GM20431 (cell line): ENCODE measurements at regions not wholly inside any gene's neighbourhood (a gene's known extent, or its start where the extent isn't known, plus 50 kb on each side); places are given as distances from the start of the nearest gene placed in this dataset.

ENCODE experiments used
- in situ Hi-C: fragments of 300-500 bp; cut with MseI, MboI; formaldehyde crosslinking; loops from one replicate; pipeline ENCODE4 v1.15.0; 2020; ENCODE audit warnings: low sequenced_read_pairs; ENCODE audit not compliant: unreplicated experiment

GRCh38 chr18:54100920-54101470 lies 123.5 kb downstream of the MBD2 start:
- in situ Hi-C loops: loop anchor here (25.0 kb wide), 2 partner anchors 89 to 539 kb away; no protein-coding TSS in a partner anchor

- in situ Hi-C loops: loop anchor here (25.0 kb wide), 2 partner anchors 88 to 538 kb away; no protein-coding TSS in a partner anchor
These were observed 124.0 kb downstream of the MBD2 start for GRCh38 chr18:54100466-54100865.

- in situ Hi-C loops: no loop called here
These were observed 130.0 kb downstream of the MBD2 start for GRCh38 chr18:54094474-54094873.

GRCh38 chr18:54090856-54091255 lies 133.6 kb downstream of the MBD2 start:
- in situ Hi-C loops: no loop called here

- in situ Hi-C loops: no loop called here
These were observed 134.6 kb downstream of the MBD2 start for GRCh38 chr18:54089749-54090459.

GRCh38 chr18:54086863-54087262 lies 137.6 kb downstream of the MBD2 start:
- in situ Hi-C loops: no loop called here

GRCh38 chr18:54086046-54086802 lies 138.2 kb downstream of the MBD2 start:
- in situ Hi-C loops: no loop called here

- in situ Hi-C loops: no loop called here
These were observed 143.6 kb downstream of the MBD2 start for GRCh38 chr18:54080858-54081257.

- in situ Hi-C loops: no loop called here
These were observed 148.3 kb downstream of the MBD2 start for GRCh38 chr18:54076166-54076565.

GRCh38 chr18:54075689-54076088 lies 148.8 kb downstream of the MBD2 start:
- in situ Hi-C loops: no loop called here

- in situ Hi-C loops: no loop called here
These were observed 154.7 kb downstream of the MBD2 start for GRCh38 chr18:54069729-54070128.

GRCh38 chr18:54060343-54061005 lies 164.0 kb downstream of the MBD2 start:
- in situ Hi-C loops: no loop called here

- in situ Hi-C loops: no loop called here
These were observed 171.6 kb downstream of the MBD2 start for GRCh38 chr18:54052732-54053429.

GRCh38 chr18:54052259-54052658 lies 172.2 kb downstream of the MBD2 start:
- in situ Hi-C loops: no loop called here

- in situ Hi-C loops: no loop called here
These were observed 180.8 kb downstream of the MBD2 start for GRCh38 chr18:54043484-54044251.

- in situ Hi-C loops: no loop called here
These were observed 188.5 kb downstream of the MBD2 start for GRCh38 chr18:54035927-54036326.

- in situ Hi-C loops: no loop called here
These were observed 191.4 kb downstream of the MBD2 start for GRCh38 chr18:54033052-54033451.

- in situ Hi-C loops: no loop called here
These were observed 192.1 kb downstream of the MBD2 start for GRCh38 chr18:54032412-54032811.

- in situ Hi-C loops: no loop called here
These were observed 193.2 kb downstream of the MBD2 start for GRCh38 chr18:54031243-54031642.
